Activated naive CD4-positive, alpha-beta T cell treated with anti-CD3 and anti-CD28 coated beads, Interleukin-2, amount 50 U/mL, for 72 hours (primary cell): ENCODE measurements at regions not wholly inside any gene's neighbourhood (a gene's known extent, or its start where the extent isn't known, plus 50 kb on each side); places are given as distances from the start of the nearest gene placed in this dataset.

Experiments used
- ATAC-seq, 2 donors: fragments of 150-1000 bp; cut with Tn5 transposase; 2 replicates each; pipeline ENCODE4 v1.10.0; 2021; ENCODE audit warnings: mild to moderate bottlenecking in 2 of 2, moderate library complexity in 2 of 2
- DNase-seq, 2 donors: peaks; one replicate each; pipeline ENCODE4 v3.0.0; 2021 to 2022; ENCODE audit warnings: low spot score in 2 of 2
- H3K27ac Mint-ChIP-seq, 2 donors: one replicate each; pipeline ENCODE4 v1.8.0; 2022; ENCODE audit warnings: mild to moderate bottlenecking in 2 of 2, mixed read lengths in 2 of 2
- H3K36me3 Mint-ChIP-seq, 2 donors: one replicate each; pipeline ENCODE4 v1.8.0; 2022; ENCODE audit warnings: mixed read lengths in 2 of 2
- H3K9me3 Mint-ChIP-seq, 2 donors: one replicate each; pipeline ENCODE4 v1.8.0; 2022; ENCODE audit warnings: mixed read lengths in 2 of 2

- no peak overlapping the region for H3K27ac Mint-ChIP-seq
- no peaks in the 10 kb centered on the region for H3K36me3 Mint-ChIP-seq
- ATAC-seq (no peak), DNase-seq (no peak)
- H3K9me3 Mint-ChIP-seq = no peaks in the 10 kb centered on the region
Measured at GRCh38 chr3:17979911-17980310, 237.5 kb upstream of the TBC1D5 start.

DNA sequence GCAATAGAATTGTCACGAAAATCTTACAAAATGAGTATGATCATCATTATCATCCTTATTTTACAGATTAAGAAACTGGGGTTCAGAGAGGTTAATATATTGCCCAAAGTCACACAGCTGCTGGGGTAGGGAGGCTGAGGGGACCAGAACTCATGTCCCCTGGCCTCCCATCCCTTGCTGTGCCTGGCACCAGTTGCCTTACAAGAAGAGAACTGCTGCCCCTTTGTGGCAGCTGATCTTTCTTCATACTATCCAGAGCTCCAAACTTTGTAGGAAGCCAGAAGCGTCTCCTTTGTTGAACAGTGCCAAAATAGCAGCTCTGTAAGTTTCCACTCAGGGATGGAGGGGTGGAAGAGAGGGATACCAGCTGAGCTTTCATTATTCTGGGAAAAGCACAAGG lies 236.8 kb upstream of the TBC1D5 start:
- no peaks in the 10 kb centered on the region for H3K9me3 Mint-ChIP-seq
- no peak overlapping the region for H3K27ac Mint-ChIP-seq
- ATAC-seq (no peak), DNase-seq (no peak)
- H3K36me3 Mint-ChIP-seq = no peaks in the 10 kb centered on the region

GRCh38 chr3:17974206-17974841 lies 231.9 kb upstream of the TBC1D5 start:
- Mint-ChIP-seq H3K36me3 (no peaks in the 10 kb centered on the region), H3K27ac (no peak overlapping the region), H3K9me3 (no peaks in the 10 kb centered on the region)
- ATAC-seq (no peak), DNase-seq (no peak)

DNA sequence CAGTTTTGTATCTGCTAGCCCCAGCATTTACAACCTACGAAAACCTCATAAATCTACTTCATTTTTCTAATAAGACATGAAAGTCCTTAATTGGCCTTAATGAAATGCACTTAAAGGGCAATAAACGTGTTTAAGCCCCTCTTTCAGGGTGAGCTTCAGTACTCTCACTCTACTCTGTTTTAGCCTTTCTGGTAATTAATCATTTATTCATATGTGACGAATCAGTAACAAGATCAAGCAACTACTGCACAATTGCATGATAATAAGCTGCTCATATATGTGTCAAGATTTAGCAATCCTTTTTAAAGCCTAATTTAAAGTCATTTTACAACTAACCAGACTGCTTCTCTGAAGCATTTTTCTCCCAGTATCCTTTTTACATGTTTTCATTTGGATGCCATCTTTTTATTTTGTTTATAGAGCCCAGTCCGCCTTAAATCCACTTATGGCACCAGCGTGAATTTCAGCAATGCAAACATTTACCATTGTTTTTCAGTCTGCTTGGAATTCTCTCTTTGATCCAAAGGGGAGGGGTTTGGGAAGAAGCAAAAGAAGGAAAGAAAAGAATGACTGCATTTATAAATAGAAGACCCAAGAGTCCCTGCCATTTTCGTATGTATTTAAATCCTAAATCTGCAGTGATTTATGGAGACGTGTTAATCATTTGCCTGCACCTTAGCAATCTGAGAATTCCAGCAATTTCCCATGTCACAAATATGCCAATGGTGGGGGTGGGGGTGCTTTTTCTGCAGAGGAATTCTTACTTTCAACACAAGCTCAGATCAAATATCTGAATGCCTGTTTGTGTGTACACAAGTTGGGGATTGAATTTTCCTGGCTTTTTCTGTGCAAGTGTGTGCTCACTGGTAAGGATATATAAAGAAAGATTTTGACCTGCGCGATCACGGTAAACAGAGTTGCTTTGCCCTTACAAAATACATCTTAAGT lies 230.8 kb upstream of the TBC1D5 start:
- no peaks in the 10 kb centered on the region for H3K9me3 Mint-ChIP-seq

GRCh38 chr3:17972476-17972875 lies 230.0 kb upstream of the TBC1D5 start:
- Mint-ChIP-seq H3K9me3 (no peaks in the 10 kb centered on the region), H3K36me3 (no peaks in the 10 kb centered on the region), H3K27ac (no peak overlapping the region)
- no peak for ATAC-seq
- DNase-seq = no peak

More for the DNA sequence above, 230.8 kb upstream of the TBC1D5 start:
- ATAC-seq = no peak
- no peak for DNase-seq
- Mint-ChIP-seq H3K36me3 (no peaks in the 10 kb centered on the region), H3K27ac (no peak overlapping the region)

DNA sequence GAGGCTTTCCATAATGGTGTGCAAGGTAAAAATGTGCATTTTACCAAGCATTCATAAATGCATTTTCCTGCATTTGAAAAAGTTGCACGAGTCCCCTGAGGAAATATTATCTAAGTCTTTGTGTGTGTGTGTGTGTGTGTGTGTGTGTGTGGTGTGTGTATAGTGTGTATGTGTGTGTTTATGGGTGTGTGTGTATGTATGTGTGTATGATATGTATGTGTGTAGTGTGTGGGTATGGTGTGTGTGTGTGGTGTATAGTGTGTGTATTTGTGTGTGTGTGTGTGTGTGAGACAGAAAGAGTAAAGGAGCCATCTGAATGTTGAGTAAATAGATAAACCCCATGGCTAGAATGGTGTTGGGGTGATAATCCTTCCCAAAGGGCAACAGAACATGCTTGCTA lies 229.6 kb upstream of the TBC1D5 start:
- H3K27ac Mint-ChIP-seq = no peak overlapping the region
- no peak for ATAC-seq
- H3K36me3 Mint-ChIP-seq = no peaks in the 10 kb centered on the region
- H3K9me3 Mint-ChIP-seq = no peaks in the 10 kb centered on the region
- DNase-seq = no peak

DNA sequence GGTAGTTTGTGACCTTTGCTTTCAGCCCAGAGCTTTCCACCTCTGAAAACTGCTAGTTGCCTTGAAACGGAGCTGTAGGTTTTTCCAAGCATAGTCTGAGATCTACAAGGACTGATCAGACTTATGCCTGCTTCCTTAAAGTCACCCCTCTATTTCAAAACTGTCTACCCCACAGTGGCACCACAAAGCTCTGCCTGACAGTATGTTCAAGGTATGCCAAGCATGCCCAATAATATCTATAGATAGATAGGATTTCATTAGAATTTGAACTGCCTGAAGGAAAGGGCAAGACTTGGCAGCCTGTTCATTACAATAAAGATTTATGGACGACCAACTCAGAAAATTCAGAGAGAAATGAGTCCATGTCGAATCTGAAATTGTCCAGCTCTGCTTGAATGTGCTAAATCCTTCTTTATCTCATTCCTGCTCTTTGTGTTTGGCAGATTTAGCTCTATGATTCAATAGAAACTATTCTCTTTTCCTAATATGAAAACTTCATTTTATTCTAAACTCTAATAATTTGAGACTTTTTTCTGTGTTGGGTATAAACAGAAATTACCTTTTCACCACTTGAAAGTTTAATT lies 227.6 kb upstream of the TBC1D5 start:
- ATAC-seq = no peak
- Mint-ChIP-seq H3K9me3 (no peaks in the 10 kb centered on the region), H3K36me3 (no peaks in the 10 kb centered on the region), H3K27ac (no peak overlapping the region)
- DNase-seq = no peak

- H3K36me3 Mint-ChIP-seq = no peaks in the 10 kb centered on the region
- DNase-seq (no peak), ATAC-seq (no peak)
- H3K27ac Mint-ChIP-seq = no peak overlapping the region
- H3K9me3 Mint-ChIP-seq = no peaks in the 10 kb centered on the region
Measured at GRCh38 chr3:17969244-17969643, 226.8 kb upstream of the TBC1D5 start.

GRCh38 chr3:17967953-17968607 lies 225.6 kb upstream of the TBC1D5 start:
- DNase-seq (no peak), ATAC-seq (no peak)
- H3K27ac Mint-ChIP-seq = no peak overlapping the region
- no peaks in the 10 kb centered on the region for H3K36me3 Mint-ChIP-seq
- H3K9me3 Mint-ChIP-seq = no peaks in the 10 kb centered on the region

- Mint-ChIP-seq H3K9me3 (no peaks in the 10 kb centered on the region), H3K27ac (no peak overlapping the region), H3K36me3 (no peaks in the 10 kb centered on the region)
- no peak for DNase-seq
- no peak for ATAC-seq
Measured at GRCh38 chr3:17967111-17967510, 224.7 kb upstream of the TBC1D5 start.

- ATAC-seq (no peak), DNase-seq (no peak)
- Mint-ChIP-seq H3K27ac (no peak overlapping the region), H3K36me3 (no peaks in the 10 kb centered on the region), H3K9me3 (no peaks in the 10 kb centered on the region)
Measured at GRCh38 chr3:17965331-17965730, 222.9 kb upstream of the TBC1D5 start.

DNA sequence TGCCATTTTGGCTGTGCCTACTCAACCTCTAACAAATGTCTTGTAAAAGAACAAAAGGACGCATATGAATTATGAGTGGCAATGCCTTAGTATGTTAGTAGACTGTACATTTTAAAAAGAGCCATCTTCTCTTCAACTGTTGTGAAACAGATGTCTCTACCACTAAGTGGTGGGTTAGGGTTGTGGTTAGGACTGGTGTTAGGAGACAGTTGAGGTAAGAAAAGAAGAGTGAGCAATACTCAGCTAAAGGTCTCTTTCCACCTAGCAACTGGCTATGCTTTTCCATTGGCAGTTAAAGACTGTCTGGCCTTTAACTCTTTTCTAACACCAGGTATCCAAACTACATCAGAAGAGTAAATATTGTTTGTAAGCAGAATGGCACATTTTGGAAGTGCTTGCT lies 221.7 kb upstream of the TBC1D5 start:
- no peaks in the 10 kb centered on the region for H3K9me3 Mint-ChIP-seq
- DNase-seq (no peak), ATAC-seq (peak; percentile 59 to 90)
- H3K36me3 Mint-ChIP-seq = no peaks in the 10 kb centered on the region
- no peak overlapping the region for H3K27ac Mint-ChIP-seq

DNA sequence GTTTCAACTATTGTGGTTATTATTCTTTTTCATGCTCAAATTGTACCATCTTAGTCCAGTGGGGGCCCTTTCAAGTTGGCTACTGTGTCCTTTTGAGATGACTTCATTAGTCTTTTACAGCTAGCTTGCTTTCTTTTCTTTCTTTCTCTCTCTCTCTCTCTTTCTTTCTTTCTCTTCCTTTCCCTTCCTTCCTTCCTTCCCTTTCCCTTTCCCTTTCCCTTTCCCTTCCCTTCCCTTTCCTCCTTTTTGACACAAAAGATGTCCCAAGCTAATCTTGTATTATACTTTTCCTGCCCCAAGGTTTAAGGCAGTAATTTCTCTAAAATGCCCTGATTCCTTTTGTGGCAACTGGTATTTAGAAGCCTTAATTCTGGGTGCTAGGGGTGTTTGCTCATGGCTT lies 213.0 kb upstream of the TBC1D5 start:
- Mint-ChIP-seq H3K36me3 (peaks cover 0 to 18% of the 10 kb centered on the region in 2 donors), H3K9me3 (peaks cover 0 to 21% of the 10 kb centered on the region in 2 donors), H3K27ac (no peak overlapping the region)
- DNase-seq (no peak), ATAC-seq (no peak)

GRCh38 chr3:17954801-17955200 lies 212.4 kb upstream of the TBC1D5 start:
- H3K27ac Mint-ChIP-seq = no peak overlapping the region
- peaks cover 0 to 19% of the 10 kb centered on the region in 2 donors for H3K36me3 Mint-ChIP-seq
- ATAC-seq (no peak), DNase-seq (no peak)
- peaks cover 0 to 22% of the 10 kb centered on the region in 2 donors for H3K9me3 Mint-ChIP-seq

DNA sequence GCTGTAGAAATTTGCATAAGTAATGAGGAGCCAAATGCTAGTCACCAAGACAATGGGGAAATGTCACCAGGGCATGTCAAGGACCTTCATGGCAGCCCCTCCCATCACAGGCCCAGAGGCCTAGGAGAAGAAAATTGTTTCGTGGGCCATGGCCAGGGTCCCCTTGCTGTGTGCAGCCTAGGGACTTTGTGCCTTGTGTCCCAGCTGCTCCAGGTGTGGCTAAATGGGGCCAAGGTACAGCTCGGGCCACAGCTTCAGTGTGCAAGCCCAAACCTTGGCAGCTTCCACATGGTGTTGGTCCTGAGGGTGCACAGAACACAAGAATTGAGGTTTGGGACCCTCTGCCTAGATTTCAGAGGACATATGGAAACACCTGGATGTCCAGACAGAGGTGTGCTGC lies 208.8 kb upstream of the TBC1D5 start:
- H3K9me3 Mint-ChIP-seq = peaks cover 0 to 22% of the 10 kb centered on the region in 2 donors
- no peak overlapping the region for H3K27ac Mint-ChIP-seq
- ATAC-seq (no peak), DNase-seq (no peak)
- peaks cover 0 to 19% of the 10 kb centered on the region in 2 donors for H3K36me3 Mint-ChIP-seq

- Mint-ChIP-seq H3K9me3 (peaks cover 0 to 22% of the 10 kb centered on the region in 2 donors), H3K36me3 (peaks cover 0 to 19% of the 10 kb centered on the region in 2 donors), H3K27ac (no peak overlapping the region)
- no peak for ATAC-seq
- DNase-seq = no peak
Measured at GRCh38 chr3:17949101-17949500, 206.7 kb upstream of the TBC1D5 start.

GRCh38 chr3:17947833-17948232 lies 205.4 kb upstream of the TBC1D5 start:
- DNase-seq (no peak), ATAC-seq (no peak)
- Mint-ChIP-seq H3K36me3 (peaks cover 0 to 19% of the 10 kb centered on the region in 2 donors), H3K9me3 (peaks cover 0 to 18% of the 10 kb centered on the region in 2 donors), H3K27ac (no peak overlapping the region)
